H9 (cell line): ENCODE measurements at regions not wholly inside any gene's neighbourhood (a gene's known extent, or its start where the extent isn't known, plus 50 kb on each side); places are given as distances from the start of the nearest gene placed in this dataset.

Experiments
- DNase-seq: peaks from one replicate; pipeline ENCODE4 v3.0.0-alpha.2; 2017
- H2AFZ ChIP-seq: one replicate; pipeline ENCODE4 v1.6.1; 2013; ENCODE audit warnings: mild to moderate bottlenecking, low read length, control low read depth, moderate library complexity
- H2AK5ac ChIP-seq: 2 replicates; pipeline ENCODE4 v1.6.1; 2013; ENCODE audit warnings: low read length, control low read depth, mixed read lengths; ENCODE audit not compliant: insufficient read length
- H2BK120ac ChIP-seq: one replicate; pipeline ENCODE4 v1.6.1; 2013; ENCODE audit warnings: low read depth, mild to moderate bottlenecking, low read length, control low read depth, inconsistent platforms; ENCODE audit not compliant: poor library complexity, severe bottlenecking
- H2BK12ac ChIP-seq: 2 replicates; pipeline ENCODE4 v1.6.1; 2013; ENCODE audit warnings: low read length, control low read depth, mixed read lengths, low read depth; ENCODE audit not compliant: insufficient read length
- H2BK15ac ChIP-seq: 2 replicates; pipeline ENCODE4 v1.6.1; 2013; ENCODE audit warnings: low read depth, low read length, control low read depth
- H2BK20ac ChIP-seq: one replicate; pipeline ENCODE4 v1.6.1; 2013; ENCODE audit warnings: low read depth, mild to moderate bottlenecking, low read length, control low read depth, inconsistent platforms; ENCODE audit not compliant: poor library complexity, severe bottlenecking
- H2BK5ac ChIP-seq: 2 replicates; pipeline ENCODE4 v1.6.1; 2013; ENCODE audit warnings: low read length, control low read depth, mixed read lengths; ENCODE audit not compliant: insufficient read length
- H3K14ac ChIP-seq: 2 replicates; pipeline ENCODE4 v1.6.1; 2013; ENCODE audit warnings: low read length, control low read depth; ENCODE audit not compliant: insufficient read depth
- H3K18ac ChIP-seq: 2 replicates; pipeline ENCODE4 v1.6.1; 2013; ENCODE audit warnings: low read depth, mild to moderate bottlenecking, mixed read lengths, low read length, control low read depth; ENCODE audit not compliant: insufficient read length
- H3K23ac ChIP-seq: 2 replicates; pipeline ENCODE4 v1.6.1; 2013; ENCODE audit warnings: low read length, control low read depth, mixed read lengths, low read depth; ENCODE audit not compliant: insufficient read length
- H3K23me2 ChIP-seq: 2 replicates; pipeline ENCODE4 v1.6.1; 2013; ENCODE audit warnings: low read depth, mild to moderate bottlenecking, mixed read lengths, low read length, control low read depth; ENCODE audit not compliant: insufficient read length, poor library complexity, severe bottlenecking
- H3K27ac ChIP-seq: 2 replicates; pipeline ENCODE4 v1.5.1; 2013; ENCODE audit warnings: low read length, control low read depth, mixed read lengths, low read depth; ENCODE audit not compliant: insufficient read length
- H3K27me3 ChIP-seq: 2 replicates; pipeline ENCODE4 v1.6.1; 2013; ENCODE audit warnings: low read length, control low read depth, inconsistent platforms; ENCODE audit not compliant: insufficient read depth
- H3K4ac ChIP-seq: 2 replicates; pipeline ENCODE4 v1.6.1; 2013; ENCODE audit warnings: low read depth, mild to moderate bottlenecking, control low read depth, inconsistent platforms, low read length, moderate library complexity
- H3K4me1 ChIP-seq: 2 replicates; pipeline ENCODE4 v1.6.1; 2013; ENCODE audit warnings: low read length, control low read depth, inconsistent platforms; ENCODE audit not compliant: insufficient read depth
- H3K4me2 ChIP-seq: 2 replicates; pipeline ENCODE4 v1.6.1; 2013; ENCODE audit warnings: low read length, control low read depth, mixed read lengths; ENCODE audit not compliant: insufficient read length, insufficient read depth
- H3K56ac ChIP-seq: 2 replicates; pipeline ENCODE4 v1.6.1; 2013; ENCODE audit warnings: low read depth, mild to moderate bottlenecking, mixed read lengths, low read length, control low read depth; ENCODE audit not compliant: insufficient read length
- H3K79me1 ChIP-seq: 2 replicates; pipeline ENCODE4 v1.6.1; 2013; ENCODE audit warnings: low read depth, mild to moderate bottlenecking, moderate library complexity, low read length, control low read depth, inconsistent platforms; ENCODE audit not compliant: insufficient read depth, poor library complexity, severe bottlenecking
- H3K79me2 ChIP-seq: 2 replicates; pipeline ENCODE4 v1.6.1; 2013; ENCODE audit warnings: low read length, control low read depth, inconsistent platforms; ENCODE audit not compliant: insufficient read depth
- H3K9ac ChIP-seq: 2 replicates; pipeline ENCODE4 v1.6.1; 2013; ENCODE audit warnings: low read length, control low read depth, mixed read lengths; ENCODE audit not compliant: insufficient read length; ENCODE audit errors: extremely low read depth
- H3K9me3 ChIP-seq: one replicate; pipeline ENCODE4 v1.6.1; 2013; ENCODE audit warnings: low read depth, low read length, inconsistent platforms; ENCODE audit not compliant: control insufficient read depth
- H3T11ph ChIP-seq: one replicate; pipeline ENCODE4 v1.6.1; 2013; ENCODE audit warnings: mild to moderate bottlenecking, low read length, control low read depth, inconsistent platforms
- H4K20me1 ChIP-seq: one replicate; pipeline ENCODE4 v1.6.1; 2013; ENCODE audit not compliant: control insufficient read depth, insufficient read length, insufficient read depth
- H4K5ac ChIP-seq: 2 replicates; pipeline ENCODE4 v1.6.1; 2013; ENCODE audit warnings: low read depth, mild to moderate bottlenecking, mixed read lengths, low read length, control low read depth; ENCODE audit not compliant: insufficient read length
- H4K8ac ChIP-seq: replicated peaks from 2 replicates; pipeline ENCODE4 v1.6.1; 2013; ENCODE audit warnings: low read length, control low read depth, mixed read lengths, low read depth; ENCODE audit not compliant: insufficient read length
- H4K91ac ChIP-seq: 2 replicates; pipeline ENCODE4 v1.6.1; 2013; ENCODE audit warnings: low read depth, mild to moderate bottlenecking, moderate library complexity, mixed read lengths, low read length, control low read depth; ENCODE audit not compliant: insufficient read length
- H3K27ac Mint-ChIP-seq, 3 experiments: 2 replicates in 2 of 3; 3 replicates in 1 of 3; pipeline ENCODE4 v1.8.0; 2020 to 2021; ENCODE audit warnings: mixed read lengths in 3 of 3, mild to moderate bottlenecking in 1 of 3, moderate library complexity in 1 of 3
- H3K27me3 Mint-ChIP-seq: 2 replicates; pipeline ENCODE4 v1.8.0; 2021; ENCODE audit warnings: low read depth, mild to moderate bottlenecking, moderate library complexity, mixed read lengths
- H3K36me3 Mint-ChIP-seq, 3 experiments: 2 replicates in 2 of 3; 3 replicates in 1 of 3; pipeline ENCODE4 v1.8.0; 2020 to 2021; ENCODE audit warnings: low read depth in 3 of 3, mixed read lengths in 3 of 3; ENCODE audit not compliant: insufficient read depth in 1 of 3
- H3K4me1 Mint-ChIP-seq, 2 experiments: 2 replicates each; pipeline ENCODE4 v1.8.0; 2020; ENCODE audit warnings: mixed read lengths in 2 of 2
- H3K4me3 Mint-ChIP-seq, 2 experiments: 2 replicates in 1 of 2; 3 replicates in 1 of 2; pipeline ENCODE4 v1.8.0; 2020 to 2021; ENCODE audit warnings: mild to moderate bottlenecking in 2 of 2, mixed read lengths in 2 of 2, moderate library complexity in 1 of 2
- H3K9me3 Mint-ChIP-seq, 2 experiments: 2 replicates in 1 of 2; 3 replicates in 1 of 2; pipeline ENCODE4 v1.8.0; 2020; ENCODE audit warnings: mild to moderate bottlenecking in 2 of 2, mixed read lengths in 2 of 2, moderate library complexity in 1 of 2
- WGBS: extraction: QIAGEN DNeasy Blood & Tissue Kit; methylation state at CpG from one replicate; pipeline ENCODE4 v1.1.7; 2013; ENCODE audit warnings: missing lambda C conversion rate, low lambda C conversion rate, mixed read lengths; ENCODE audit not compliant: insufficient read length; ENCODE audit errors: extremely low coverage; 5-methylcytosine and 5-hydroxymethylcytosine counted together
- TF ChIP-seq, protein P1 (sequence below): fragments of 200-600 bp; sonication (generic); conservative IDR thresholded peaks from 3 replicates; pipeline ENCODE4 v1.8.0; 2021; ENCODE audit warnings: antibody characterized with exemption, mild to moderate bottlenecking

DNA sequence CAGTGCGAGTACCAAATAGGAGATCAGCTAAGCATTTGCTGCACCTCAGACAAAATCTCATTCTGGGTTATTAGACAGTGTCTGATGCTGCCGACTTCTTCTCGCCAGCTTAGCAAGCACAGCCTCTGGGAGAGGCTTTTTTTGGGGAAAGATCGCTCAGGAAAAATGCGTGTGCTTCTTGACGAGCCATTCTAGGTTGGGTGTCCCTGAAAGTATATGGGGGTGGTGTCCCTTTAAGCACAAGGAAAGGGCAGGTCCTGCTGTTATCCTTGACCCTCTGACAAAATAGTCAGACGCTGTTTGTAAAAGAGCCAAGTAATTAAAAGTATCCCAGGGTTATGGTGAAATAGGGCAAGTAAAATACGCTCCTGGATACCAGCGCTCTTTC lies 540.1 kb upstream of the FZD8 start:
- H3K79me2 ChIP-seq: no peaks in the 10 kb centered on the region
- H4K5ac ChIP-seq: no peak overlapping the region
- no peak overlapping the region for H3K27ac Mint-ChIP-seq
- H2BK20ac ChIP-seq: no peak overlapping the region
- no peaks in the 10 kb centered on the region for H3K9me3 ChIP-seq
- H3K27ac ChIP-seq: no peak overlapping the region
- WGBS: no CpG with 5 or more reads among the region's 9 CpGs
- H2AK5ac ChIP-seq: no peak overlapping the region
- no peak overlapping the region for H2BK15ac ChIP-seq
- H4K8ac ChIP-seq: no peak overlapping the region
- no peak overlapping the region for H2BK12ac ChIP-seq
- no peaks in the 10 kb centered on the region; a peak in 2 of 7 replicates for H3K36me3 Mint-ChIP-seq
- peaks cover 49% of the 10 kb centered on the region for H3K27me3 Mint-ChIP-seq
- no peak overlapping the region for H3K9ac ChIP-seq
- no peak overlapping the region for H2BK120ac ChIP-seq
- H3K14ac ChIP-seq: no peak overlapping the region
- no peak overlapping the region for H3T11ph ChIP-seq
- no peak for DNase-seq
- H3K27me3 ChIP-seq: no peaks in the 10 kb centered on the region
- no peak overlapping the region for H3K4me2 ChIP-seq
- H3K56ac ChIP-seq: no peak overlapping the region
- H3K4me3 Mint-ChIP-seq: no peak overlapping the region
- H3K23me2 ChIP-seq: no peaks in the 10 kb centered on the region
- H4K91ac ChIP-seq: no peak overlapping the region
- no peaks in the 10 kb centered on the region for H3K4me1 ChIP-seq
- no peak overlapping the region for H3K23ac ChIP-seq
- H3K18ac ChIP-seq: no peak overlapping the region
- no peak overlapping the region for H2BK5ac ChIP-seq
- no peaks in the 10 kb centered on the region for H4K20me1 ChIP-seq
- H3K9me3 Mint-ChIP-seq: peaks cover 0 to 2% of the 10 kb centered on the region in 2 experiments; a peak in 3 of 5 replicates
- no peak overlapping the region for H2AFZ ChIP-seq
- TF ChIP-seq, protein P1, sequence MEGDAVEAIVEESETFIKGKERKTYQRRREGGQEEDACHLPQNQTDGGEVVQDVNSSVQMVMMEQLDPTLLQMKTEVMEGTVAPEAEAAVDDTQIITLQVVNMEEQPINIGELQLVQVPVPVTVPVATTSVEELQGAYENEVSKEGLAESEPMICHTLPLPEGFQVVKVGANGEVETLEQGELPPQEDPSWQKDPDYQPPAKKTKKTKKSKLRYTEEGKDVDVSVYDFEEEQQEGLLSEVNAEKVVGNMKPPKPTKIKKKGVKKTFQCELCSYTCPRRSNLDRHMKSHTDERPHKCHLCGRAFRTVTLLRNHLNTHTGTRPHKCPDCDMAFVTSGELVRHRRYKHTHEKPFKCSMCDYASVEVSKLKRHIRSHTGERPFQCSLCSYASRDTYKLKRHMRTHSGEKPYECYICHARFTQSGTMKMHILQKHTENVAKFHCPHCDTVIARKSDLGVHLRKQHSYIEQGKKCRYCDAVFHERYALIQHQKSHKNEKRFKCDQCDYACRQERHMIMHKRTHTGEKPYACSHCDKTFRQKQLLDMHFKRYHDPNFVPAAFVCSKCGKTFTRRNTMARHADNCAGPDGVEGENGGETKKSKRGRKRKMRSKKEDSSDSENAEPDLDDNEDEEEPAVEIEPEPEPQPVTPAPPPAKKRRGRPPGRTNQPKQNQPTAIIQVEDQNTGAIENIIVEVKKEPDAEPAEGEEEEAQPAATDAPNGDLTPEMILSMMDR: no peak
- H3K4me1 Mint-ChIP-seq: peaks cover 13 to 14% of the 10 kb centered on the region in 2 experiments
- H3K79me1 ChIP-seq: no peaks in the 10 kb centered on the region
- no peak overlapping the region for H3K4ac ChIP-seq
